Astrocyte (in vitro differentiated cells and primary cell): ENCODE measurements at regions not wholly inside any gene's neighbourhood (a gene's known extent, or its start where the extent isn't known, plus 50 kb on each side); places are given as distances from the start of the nearest gene placed in this dataset.

Experiments
- DNase-seq: peaks from one replicate; pipeline ENCODE4 v3.0.0-alpha.2; 2010; ENCODE audit warnings: low read depth
- FAIRE-seq: peaks from 2 replicates; lab custom pipeline; 2011; peaks lifted over from hg19 to GRCh38; lab: Jason Lieb, UNC
- H2AFZ ChIP-seq: 2 replicates; pipeline ENCODE4 v1.6.0; 2012; ENCODE audit warnings: low read depth, low read length, inconsistent platforms
- H3K27ac ChIP-seq: 2 replicates; pipeline ENCODE4 v1.5.1; 2011; ENCODE audit warnings: low read depth, low read length, inconsistent platforms
- H3K27me3 ChIP-seq: 2 replicates; pipeline ENCODE4 v1.6.0; 2011; ENCODE audit warnings: low read length, inconsistent platforms; ENCODE audit not compliant: insufficient read depth
- H3K36me3 ChIP-seq: 2 replicates; pipeline ENCODE4 v1.5.1; 2011; ENCODE audit warnings: low read length, inconsistent platforms; ENCODE audit not compliant: insufficient read depth
- H3K4me1 ChIP-seq: 2 replicates; pipeline ENCODE4 v1.5.1; 2011; ENCODE audit warnings: low read length, inconsistent platforms; ENCODE audit not compliant: insufficient read depth
- H3K4me2 ChIP-seq: 2 replicates; pipeline ENCODE4 v1.6.0; 2012; ENCODE audit warnings: low read length, inconsistent platforms
- H3K4me3 ChIP-seq: 2 replicates; pipeline ENCODE4 v1.5.1; 2011; ENCODE audit warnings: low read depth, mild to moderate bottlenecking, low read length, inconsistent platforms; ENCODE audit not compliant: insufficient read depth
- H3K79me2 ChIP-seq: 2 replicates; pipeline ENCODE4 v1.6.0; 2012; ENCODE audit warnings: mild to moderate bottlenecking, low read length, inconsistent platforms; ENCODE audit not compliant: insufficient read depth
- H3K9ac ChIP-seq: 2 replicates; pipeline ENCODE4 v1.6.0; 2012; ENCODE audit warnings: mild to moderate bottlenecking, low read length, inconsistent platforms
- H3K9me3 ChIP-seq: 2 replicates; pipeline ENCODE4 v1.5.1; 2012; ENCODE audit warnings: low read depth, mild to moderate bottlenecking, low read length, inconsistent platforms; ENCODE audit not compliant: insufficient read depth
- H4K20me1 ChIP-seq: 2 replicates; pipeline ENCODE4 v1.6.0; 2012; ENCODE audit warnings: low read length, inconsistent platforms; ENCODE audit not compliant: insufficient read depth
- H3K27ac Mint-ChIP-seq: one replicate; pipeline ENCODE4 v1.8.0; 2021; ENCODE audit warnings: mild to moderate bottlenecking, mixed read lengths; ENCODE audit not compliant: unreplicated experiment
- H3K27me3 Mint-ChIP-seq: one replicate; pipeline ENCODE4 v1.8.0; 2021; ENCODE audit warnings: low read depth, mixed read lengths; ENCODE audit not compliant: unreplicated experiment
- H3K36me3 Mint-ChIP-seq: one replicate; pipeline ENCODE4 v1.8.0; 2021; ENCODE audit warnings: low read depth, mixed read lengths; ENCODE audit not compliant: unreplicated experiment
- H3K4me1 Mint-ChIP-seq: one replicate; pipeline ENCODE4 v1.8.0; 2021; ENCODE audit warnings: low read depth, mixed read lengths; ENCODE audit not compliant: unreplicated experiment
- H3K4me3 Mint-ChIP-seq: one replicate; pipeline ENCODE4 v1.8.0; 2021; ENCODE audit warnings: mild to moderate bottlenecking, moderate library complexity, mixed read lengths; ENCODE audit not compliant: unreplicated experiment
- H3K9me3 Mint-ChIP-seq: one replicate; pipeline ENCODE4 v1.8.0; 2021; ENCODE audit warnings: mild to moderate bottlenecking, mixed read lengths; ENCODE audit not compliant: unreplicated experiment
- EZH2 ChIP-seq: IDR thresholded peaks from 2 replicates; pipeline ENCODE4 v1.6.1; 2012; ENCODE audit warnings: mild to moderate bottlenecking, low read length, inconsistent platforms; ENCODE audit not compliant: insufficient read depth
- TF ChIP-seq, protein P1 (sequence below): IDR thresholded peaks from 2 replicates; pipeline ENCODE4 v1.5.1; 2011; ENCODE audit warnings: low read depth, mild to moderate bottlenecking, inconsistent platforms, low read length, moderate library complexity; ENCODE audit not compliant: insufficient read depth

DNA sequence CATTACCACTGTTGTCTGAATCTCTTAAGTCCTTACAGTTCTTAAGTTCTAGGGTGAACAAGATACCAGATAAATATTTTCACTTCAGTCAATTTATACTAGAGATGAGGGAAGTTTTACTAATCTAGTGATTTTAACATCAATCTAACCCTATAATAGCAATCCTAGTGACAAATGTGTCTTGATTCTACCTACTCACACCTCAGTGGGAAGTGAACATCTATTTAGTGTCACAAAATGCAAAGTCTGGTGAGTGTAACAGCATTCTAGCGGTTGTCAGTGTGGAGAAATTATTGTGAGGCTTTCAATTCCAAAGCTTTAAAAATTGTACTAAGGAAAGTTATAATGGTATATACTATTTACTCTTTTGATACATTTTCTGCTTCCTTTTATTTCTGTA lies 225.8 kb upstream of the CYLC2 start:
- Histone ChIP-seq H3K9me3 (no peaks in the 10 kb centered on the region), H3K79me2 (no peaks in the 10 kb centered on the region), H2AFZ (no peak overlapping the region), H4K20me1 (no peaks in the 10 kb centered on the region), H3K27ac (no peak overlapping the region), H3K4me1 (no peaks in the 10 kb centered on the region), H3K27me3 (no peaks in the 10 kb centered on the region), H3K9ac (no peak overlapping the region), H3K4me2 (no peak overlapping the region), H3K36me3 (no peaks in the 10 kb centered on the region), H3K4me3 (no peak overlapping the region)
- DNase-seq (no peak), FAIRE-seq (no peak)
- H3K4me1 Mint-ChIP-seq = no peaks in the 10 kb centered on the region
- TF ChIP-seq, protein P1, sequence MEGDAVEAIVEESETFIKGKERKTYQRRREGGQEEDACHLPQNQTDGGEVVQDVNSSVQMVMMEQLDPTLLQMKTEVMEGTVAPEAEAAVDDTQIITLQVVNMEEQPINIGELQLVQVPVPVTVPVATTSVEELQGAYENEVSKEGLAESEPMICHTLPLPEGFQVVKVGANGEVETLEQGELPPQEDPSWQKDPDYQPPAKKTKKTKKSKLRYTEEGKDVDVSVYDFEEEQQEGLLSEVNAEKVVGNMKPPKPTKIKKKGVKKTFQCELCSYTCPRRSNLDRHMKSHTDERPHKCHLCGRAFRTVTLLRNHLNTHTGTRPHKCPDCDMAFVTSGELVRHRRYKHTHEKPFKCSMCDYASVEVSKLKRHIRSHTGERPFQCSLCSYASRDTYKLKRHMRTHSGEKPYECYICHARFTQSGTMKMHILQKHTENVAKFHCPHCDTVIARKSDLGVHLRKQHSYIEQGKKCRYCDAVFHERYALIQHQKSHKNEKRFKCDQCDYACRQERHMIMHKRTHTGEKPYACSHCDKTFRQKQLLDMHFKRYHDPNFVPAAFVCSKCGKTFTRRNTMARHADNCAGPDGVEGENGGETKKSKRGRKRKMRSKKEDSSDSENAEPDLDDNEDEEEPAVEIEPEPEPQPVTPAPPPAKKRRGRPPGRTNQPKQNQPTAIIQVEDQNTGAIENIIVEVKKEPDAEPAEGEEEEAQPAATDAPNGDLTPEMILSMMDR = no peak
- TF ChIP-seq EZH2 = no peak
- H3K9me3 Mint-ChIP-seq = no peaks in the 10 kb centered on the region
- no peak overlapping the region for H3K4me3 Mint-ChIP-seq
- H3K27me3 Mint-ChIP-seq = no peaks in the 10 kb centered on the region
- no peak overlapping the region for H3K27ac Mint-ChIP-seq
- H3K36me3 Mint-ChIP-seq = no peaks in the 10 kb centered on the region

GRCh38 chr9:102768002-102768401 lies 227.1 kb upstream of the CYLC2 start:
- no peaks in the 10 kb centered on the region for H3K9me3 ChIP-seq
- FAIRE-seq = no peak

DNA sequence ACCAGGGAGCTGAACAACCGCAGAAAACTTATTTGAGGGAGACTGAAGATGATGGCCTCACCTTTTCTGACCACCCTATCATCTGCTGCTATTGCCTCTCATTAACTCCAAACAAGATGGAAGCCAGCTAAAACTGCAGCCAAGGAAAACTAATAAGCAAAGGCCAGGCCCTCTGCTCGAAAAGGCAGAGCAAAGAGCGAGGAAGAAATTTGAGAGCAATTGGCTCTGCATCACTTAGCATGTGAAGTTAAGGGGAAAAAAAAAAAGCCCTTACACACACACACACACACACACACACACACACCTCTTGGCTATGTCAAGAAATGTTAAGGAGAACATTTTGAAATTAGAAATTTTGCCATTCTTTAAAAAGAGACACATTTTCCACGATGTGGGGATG lies 228.1 kb upstream of the CYLC2 start:
- Histone ChIP-seq H3K27ac (no peak overlapping the region), H2AFZ (no peak overlapping the region), H3K9me3 (no peaks in the 10 kb centered on the region), H3K27me3 (no peaks in the 10 kb centered on the region), H4K20me1 (no peaks in the 10 kb centered on the region), H3K4me2 (no peak overlapping the region), H3K9ac (no peak overlapping the region), H3K79me2 (no peaks in the 10 kb centered on the region), H3K36me3 (no peaks in the 10 kb centered on the region), H3K4me1 (no peaks in the 10 kb centered on the region), H3K4me3 (no peak overlapping the region)
- Mint-ChIP-seq H3K4me3 (no peak overlapping the region), H3K4me1 (no peaks in the 10 kb centered on the region), H3K36me3 (no peaks in the 10 kb centered on the region), H3K27ac (no peak overlapping the region), H3K27me3 (no peaks in the 10 kb centered on the region), H3K9me3 (no peaks in the 10 kb centered on the region)
- FAIRE-seq (no peak), DNase-seq (no peak)
- TF ChIP-seq, protein P1 = no peak

More at GRCh38 chr9:102768002-102768401, 227.1 kb upstream of the CYLC2 start:
- Histone ChIP-seq H2AFZ (no peak overlapping the region), H3K4me3 (no peak overlapping the region), H3K27ac (no peak overlapping the region), H3K4me1 (no peaks in the 10 kb centered on the region), H3K27me3 (no peaks in the 10 kb centered on the region), H3K36me3 (no peaks in the 10 kb centered on the region), H3K79me2 (no peaks in the 10 kb centered on the region), H3K4me2 (no peak overlapping the region), H3K9ac (no peak overlapping the region), H4K20me1 (no peaks in the 10 kb centered on the region)
- Mint-ChIP-seq H3K36me3 (no peaks in the 10 kb centered on the region), H3K27ac (no peak overlapping the region), H3K9me3 (no peaks in the 10 kb centered on the region), H3K4me1 (no peaks in the 10 kb centered on the region), H3K27me3 (no peaks in the 10 kb centered on the region), H3K4me3 (no peak overlapping the region)
- TF ChIP-seq, protein P1 = no peak
- TF ChIP-seq EZH2 = no peak
- no peak for DNase-seq
